NOMO-1 (cell line): ENCODE measurements at regions not wholly inside any gene's neighbourhood (a gene's known extent, or its start where the extent isn't known, plus 50 kb on each side); places are given as distances from the start of the nearest gene placed in this dataset.
"Not testable (repeated sequence)": the region's sequence is repeated elsewhere in the genome, so short reads cannot be mapped to it uniquely, and the experiment has no call there.

Source experiments
- DNase-seq, 2 experiments: peaks; one replicate each; lab custom pipeline; 2025; ENCODE audit not compliant: unreplicated experiment in 2 of 2; lab: John Stamatoyannopoulos, UW

DNA sequence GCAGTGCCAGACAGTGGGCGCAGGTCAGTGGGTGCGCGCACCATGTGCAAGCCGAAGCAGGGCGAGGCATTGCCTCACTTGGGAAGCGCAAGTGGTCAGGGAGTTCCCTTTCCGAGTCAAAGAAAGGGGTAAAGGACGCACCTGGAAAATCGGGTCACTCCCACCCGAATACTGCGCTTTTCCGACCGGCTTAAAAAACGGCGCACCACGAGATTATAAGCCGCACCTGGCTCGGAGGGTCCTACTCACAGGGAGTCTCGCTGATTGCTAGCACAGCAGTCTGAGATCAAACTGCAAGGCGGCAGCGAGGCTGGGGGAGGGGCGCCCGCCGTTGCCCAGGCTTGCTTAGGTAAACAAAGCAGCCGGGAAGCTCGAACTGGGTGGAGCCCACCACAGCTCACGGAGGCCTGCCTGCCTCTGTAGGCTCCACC lies 77.9 kb downstream of the NR4A2 start:
- DNase-seq, result not testable (repeated sequence)

GRCh38 chr2:156253765-156254164 lies 78.8 kb downstream of the NR4A2 start:
- DNase-seq, result no peak

GRCh38 chr2:156242874-156243273 lies 89.6 kb downstream of the NR4A2 start:
- DNase-seq, result no peak

- DNase-seq, result no peak
These were observed 95.0 kb downstream of the NR4A2 start for GRCh38 chr2:156237558-156237957.

- no peak for DNase-seq
These were observed 102.7 kb downstream of the NR4A2 start for GRCh38 chr2:156229724-156230362.

- not testable (repeated sequence) for DNase-seq
These were observed 109.2 kb downstream of the NR4A2 start for GRCh38 chr2:156223328-156223727.

DNA sequence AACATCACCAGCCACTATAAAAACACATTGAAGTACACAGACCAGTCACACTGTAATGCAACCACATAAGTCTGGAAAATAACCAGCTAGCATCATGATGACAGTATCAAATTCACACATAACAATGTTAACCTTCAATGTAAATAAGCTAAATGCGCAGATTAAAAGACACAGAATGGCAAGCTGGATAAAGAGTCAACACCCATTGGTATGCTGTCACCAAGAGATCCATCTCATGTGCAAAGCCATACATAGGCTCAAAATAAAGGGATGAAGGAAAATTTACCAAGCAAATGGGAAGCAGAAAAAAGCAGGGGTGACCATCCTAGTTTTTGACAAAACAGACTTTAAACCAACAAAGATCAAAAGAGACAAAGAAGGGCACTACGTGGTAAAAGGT lies 110.8 kb downstream of the NR4A2 start:
- no peak for DNase-seq

- DNase-seq, result no peak
These were observed 112.9 kb downstream of the NR4A2 start for GRCh38 chr2:156219491-156220100.

GRCh38 chr2:156215656-156216055 lies 116.9 kb downstream of the NR4A2 start:
- no peak for DNase-seq

DNA sequence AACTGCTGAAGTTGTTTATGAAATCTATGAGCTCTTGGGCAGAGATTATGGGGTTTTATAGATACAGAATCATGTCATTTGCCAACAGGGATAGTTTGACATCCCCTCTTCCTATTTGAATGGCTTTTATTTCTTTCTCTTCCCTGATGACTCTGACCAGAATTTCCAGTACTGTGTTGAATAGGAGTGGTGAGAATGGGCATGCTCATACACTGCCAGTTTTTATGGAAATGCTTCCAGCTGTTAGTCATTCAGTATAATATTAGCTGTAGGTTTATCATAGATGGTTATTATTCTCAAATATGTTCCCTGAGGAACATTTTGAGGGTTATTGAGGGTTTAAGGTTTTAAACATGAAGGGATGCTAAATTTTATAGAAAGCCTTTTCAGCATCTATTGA lies 121.2 kb downstream of the NR4A2 start:
- DNase-seq, result no peak

- no peak for DNase-seq
These were observed 126.2 kb downstream of the NR4A2 start for GRCh38 chr2:156206355-156206754.

DNA sequence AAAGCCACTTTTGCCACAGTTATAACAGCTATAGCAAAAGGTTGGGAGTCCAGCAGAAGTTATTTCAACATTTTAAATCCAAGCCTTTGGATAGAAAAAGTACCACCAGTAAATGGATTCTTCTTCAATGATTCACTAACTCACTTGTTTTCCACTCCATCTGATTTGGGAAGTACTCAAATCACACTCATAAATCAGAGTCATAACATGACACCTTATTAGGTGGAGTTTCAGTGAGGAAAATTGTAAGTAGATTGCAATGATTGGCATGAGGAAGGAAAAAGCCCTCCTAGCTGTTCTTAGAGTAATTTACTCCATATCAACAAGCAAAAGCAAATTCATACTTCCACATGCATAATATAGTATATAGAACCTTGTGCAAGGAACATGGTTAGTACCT lies 132.9 kb downstream of the NR4A2 start:
- DNase-seq, result no peak

GRCh38 chr2:156196031-156196430 lies 136.5 kb downstream of the NR4A2 start:
- no peak for DNase-seq

DNA sequence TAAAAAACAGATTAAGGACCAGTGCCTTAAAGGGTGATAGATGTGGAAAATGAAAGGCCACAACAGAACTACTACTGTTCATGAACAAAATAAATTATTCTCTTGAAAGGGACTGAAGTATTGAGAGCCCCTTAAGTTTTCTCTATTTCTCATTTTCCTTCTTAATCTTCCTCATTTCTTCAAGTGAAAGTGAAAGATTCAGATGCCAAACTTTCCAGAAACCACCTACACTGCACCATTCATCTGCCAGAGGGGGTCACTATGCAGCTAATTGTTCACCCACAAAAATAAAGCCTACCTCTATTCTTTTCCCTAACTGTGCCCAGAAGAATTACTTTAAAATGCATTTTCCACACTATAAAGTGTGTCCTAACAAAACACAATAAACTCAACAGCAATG lies 140.1 kb downstream of the NR4A2 start:
- DNase-seq, result no peak

- DNase-seq, result no peak
These were observed 141.0 kb downstream of the NR4A2 start for GRCh38 chr2:156191527-156191926.

GRCh38 chr2:156190517-156190916 lies 142.0 kb downstream of the NR4A2 start:
- DNase-seq, result no peak

DNA sequence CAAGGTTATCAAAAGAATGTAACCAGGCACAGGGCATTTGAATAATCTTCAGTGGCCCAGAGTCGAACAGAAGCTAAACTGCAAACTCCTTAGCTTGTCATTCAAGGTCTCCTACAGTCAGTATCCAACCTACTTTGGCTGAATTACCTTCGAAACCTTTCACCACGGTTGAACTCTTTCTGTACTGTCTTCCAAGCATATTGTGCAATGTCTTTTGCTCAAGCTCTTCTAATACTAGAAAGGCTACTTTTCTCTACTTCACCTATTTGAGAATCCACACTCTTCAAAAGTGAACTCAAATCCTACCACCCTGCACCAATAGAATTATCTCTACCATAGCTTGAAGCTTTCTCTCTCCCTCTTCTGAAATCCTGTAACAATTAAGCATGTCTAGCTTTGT lies 142.9 kb downstream of the NR4A2 start:
- DNase-seq, result no peak

DNA sequence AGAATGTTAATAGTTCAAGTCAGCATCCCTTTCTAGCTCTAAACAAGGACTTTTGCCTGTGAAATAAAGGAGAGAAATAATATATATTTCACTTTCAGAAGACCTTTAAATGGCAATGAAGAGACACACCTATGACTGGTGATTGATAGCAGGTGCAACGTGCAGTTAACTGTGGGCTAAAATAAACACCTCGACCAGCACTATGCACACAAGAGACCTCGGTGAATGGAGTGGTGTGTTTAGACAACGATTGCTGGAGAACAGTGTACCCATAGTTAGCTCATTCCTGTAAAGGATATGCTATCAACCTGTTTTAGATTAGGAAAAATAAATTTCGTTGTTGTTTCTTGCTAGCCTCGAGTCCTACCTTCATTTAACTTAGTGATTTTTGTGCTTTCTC lies 143.4 kb downstream of the NR4A2 start:
- no peak for DNase-seq

DNA sequence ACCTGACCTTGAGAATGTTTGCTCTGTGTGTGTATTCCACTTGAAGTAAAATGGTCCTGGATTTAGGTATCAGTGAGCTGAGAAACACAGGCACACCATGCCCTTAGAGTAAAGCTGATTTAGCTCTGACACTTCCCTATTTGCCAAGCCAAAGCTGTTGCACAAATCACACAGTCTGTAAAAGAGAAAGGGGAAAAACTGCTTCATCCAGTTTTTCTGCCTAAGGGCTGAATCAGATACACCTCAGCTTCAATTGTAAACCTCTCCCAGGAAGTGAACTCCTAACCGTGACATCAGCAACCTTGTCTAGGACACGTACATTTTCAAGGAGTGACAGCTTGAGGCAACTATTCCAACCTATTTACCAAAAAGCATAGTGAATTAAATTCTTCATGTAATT lies 150.4 kb downstream of the NR4A2 start:
- no peak for DNase-seq

DNA sequence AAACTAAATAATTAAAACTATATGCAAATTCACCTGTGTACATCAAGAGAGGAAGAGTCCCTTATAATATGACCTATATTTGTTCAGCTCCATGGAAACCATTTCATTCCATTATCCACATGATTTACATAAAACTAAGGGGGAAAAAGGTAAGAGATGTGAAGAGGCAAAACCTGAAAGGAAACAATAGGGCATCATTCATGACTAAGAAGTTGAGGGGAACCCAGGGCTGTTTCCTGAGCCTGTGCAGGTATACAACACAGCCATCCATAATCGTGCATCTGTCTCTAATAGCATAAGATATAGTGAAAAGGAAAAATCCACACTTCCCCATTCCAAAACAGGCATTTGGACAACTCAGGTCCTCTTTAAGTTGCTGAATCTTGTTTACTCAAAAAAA lies 151.3 kb downstream of the NR4A2 start:
- no peak for DNase-seq

DNA sequence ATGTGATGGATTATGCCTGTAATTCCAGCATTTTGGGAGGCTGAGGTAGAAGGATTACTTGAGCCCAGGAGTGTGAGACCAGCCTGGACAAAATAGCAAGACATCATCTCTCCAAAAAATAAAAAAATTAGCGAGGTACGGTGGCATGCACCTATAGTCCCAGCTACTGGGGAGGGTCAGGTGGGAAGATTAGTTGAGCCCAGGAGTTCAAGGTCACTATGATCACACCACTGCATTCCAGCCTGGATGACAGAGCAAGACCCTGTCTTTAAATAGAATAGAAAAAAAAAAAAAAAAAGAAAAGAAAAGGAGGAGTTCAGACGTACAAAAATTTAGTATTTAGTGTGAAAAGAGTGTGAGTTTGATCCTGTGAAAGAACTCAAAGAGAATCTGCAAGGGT lies 154.9 kb downstream of the NR4A2 start:
- DNase-seq, result no peak

DNA sequence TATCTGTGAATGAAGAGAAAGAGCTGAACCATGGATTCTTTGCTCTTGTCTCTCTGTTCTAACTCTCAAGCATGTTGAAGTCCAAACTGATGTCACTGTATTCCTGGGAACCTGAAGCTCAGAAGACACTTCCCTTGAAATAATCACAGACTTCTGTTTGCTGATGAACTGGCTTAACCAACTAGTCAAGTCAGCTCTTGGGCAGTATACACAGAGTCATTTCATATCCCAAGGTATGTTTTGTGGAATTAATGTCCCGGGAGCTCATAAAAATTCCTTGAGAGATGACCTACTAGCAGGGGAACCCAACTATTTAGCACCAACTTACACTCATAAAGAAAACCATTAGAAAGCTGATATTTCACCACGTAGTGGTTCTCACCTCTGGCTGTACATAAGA lies 156.6 kb downstream of the NR4A2 start:
- no peak for DNase-seq

DNA sequence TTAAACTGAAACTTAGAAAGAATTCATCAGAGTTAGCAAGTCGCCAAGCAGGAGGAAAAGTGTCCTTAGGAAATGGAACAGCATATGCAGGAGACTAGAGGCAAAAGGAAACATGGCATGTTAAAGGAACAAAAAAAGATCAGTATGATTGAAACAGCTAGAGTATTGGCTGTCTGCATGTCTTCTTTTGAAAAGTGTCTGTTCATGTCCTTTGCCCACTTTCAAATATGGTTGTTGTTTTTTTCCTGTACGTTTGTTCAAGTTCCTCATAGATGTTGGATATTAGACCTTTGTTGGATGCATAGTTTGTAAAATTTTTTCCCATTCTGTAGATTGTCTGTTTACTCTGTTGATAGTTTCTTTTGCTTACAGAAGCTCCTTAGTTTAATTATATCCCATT lies 161.6 kb downstream of the NR4A2 start:
- DNase-seq, result no peak
